ENCODE measurements at regions not wholly inside any gene's neighbourhood (a gene's known extent, or its start where the extent isn't known, plus 50 kb on each side); places are given as distances from the start of the nearest gene placed in this dataset.

DNA sequence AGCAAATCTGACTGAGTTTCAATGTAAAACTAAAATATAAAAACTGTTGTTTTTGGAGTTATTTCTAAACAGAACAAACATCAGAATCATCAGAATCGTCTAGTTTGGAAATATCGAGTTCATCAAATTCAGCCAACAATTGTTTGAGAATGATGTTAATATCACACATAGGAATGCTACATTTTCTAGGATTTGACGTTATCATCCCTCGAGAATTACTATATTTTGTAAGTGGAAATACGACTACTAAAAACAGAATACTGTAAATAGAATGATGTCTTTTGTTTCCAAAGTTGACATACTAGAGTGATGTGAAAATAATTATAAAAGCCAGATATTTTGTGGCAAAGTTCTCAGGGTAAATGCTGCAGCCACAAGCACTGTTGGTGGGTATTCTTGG lies 805.9 kb downstream of the TLE1 start:
- no peak for DNase-seq

- no peak for DNase-seq
Observed at GRCh38 chr9:80881940-80882339, 807.4 kb downstream of the TLE1 start.

GRCh38 chr9:80881320-80881719 lies 808.0 kb downstream of the TLE1 start:
- no peak for DNase-seq

GRCh38 chr9:80878556-80878955 lies 810.8 kb downstream of the TLE1 start:
- no peak for DNase-seq

- no peak for DNase-seq
Observed at GRCh38 chr9:80875947-80876346, 813.4 kb downstream of the TLE1 start.

DNA sequence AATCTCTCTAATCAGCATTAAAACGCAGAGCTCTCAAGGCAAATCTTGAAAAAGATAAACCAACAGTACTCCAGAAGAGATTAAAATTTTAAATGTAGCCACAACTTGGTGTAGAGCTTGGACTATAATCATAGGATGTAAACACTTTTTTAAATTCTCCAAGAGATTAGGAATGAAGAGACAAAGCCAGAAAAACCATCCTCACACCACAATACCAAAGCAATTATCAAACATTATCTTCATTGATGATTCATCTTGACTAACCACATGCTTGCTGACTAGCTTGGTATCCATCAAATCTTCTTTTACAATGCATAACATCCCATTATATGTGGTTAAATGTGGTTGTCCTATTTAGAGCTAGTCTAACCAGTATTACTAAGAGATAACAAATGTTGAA lies 815.1 kb downstream of the TLE1 start:
- no peak for DNase-seq

DNA sequence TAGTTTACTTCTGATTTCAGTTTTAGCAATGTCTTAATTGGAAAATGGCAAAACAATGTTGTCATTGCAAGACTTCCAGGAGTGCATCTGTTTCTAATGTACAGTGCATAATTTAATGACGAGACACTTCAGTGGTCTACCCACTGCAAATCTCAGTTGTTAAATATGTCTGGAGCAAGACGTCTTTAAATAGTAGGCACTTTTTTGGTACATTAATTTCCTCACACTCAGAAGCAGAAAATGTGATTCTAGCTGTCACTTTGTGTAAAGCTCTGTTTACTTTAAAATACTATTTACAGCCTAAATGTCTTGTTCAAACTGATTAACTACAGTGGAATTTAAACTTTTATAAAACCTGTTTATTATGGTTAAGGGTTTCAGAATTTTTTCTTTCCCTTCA lies 815.5 kb downstream of the TLE1 start:
- no peak for DNase-seq

- DNase-seq: no peak
Observed at GRCh38 chr9:80871596-80871995, 817.8 kb downstream of the TLE1 start.

- DNase-seq: no peak
Observed at GRCh38 chr9:80867731-80868130, 821.6 kb downstream of the TLE1 start.

DNA sequence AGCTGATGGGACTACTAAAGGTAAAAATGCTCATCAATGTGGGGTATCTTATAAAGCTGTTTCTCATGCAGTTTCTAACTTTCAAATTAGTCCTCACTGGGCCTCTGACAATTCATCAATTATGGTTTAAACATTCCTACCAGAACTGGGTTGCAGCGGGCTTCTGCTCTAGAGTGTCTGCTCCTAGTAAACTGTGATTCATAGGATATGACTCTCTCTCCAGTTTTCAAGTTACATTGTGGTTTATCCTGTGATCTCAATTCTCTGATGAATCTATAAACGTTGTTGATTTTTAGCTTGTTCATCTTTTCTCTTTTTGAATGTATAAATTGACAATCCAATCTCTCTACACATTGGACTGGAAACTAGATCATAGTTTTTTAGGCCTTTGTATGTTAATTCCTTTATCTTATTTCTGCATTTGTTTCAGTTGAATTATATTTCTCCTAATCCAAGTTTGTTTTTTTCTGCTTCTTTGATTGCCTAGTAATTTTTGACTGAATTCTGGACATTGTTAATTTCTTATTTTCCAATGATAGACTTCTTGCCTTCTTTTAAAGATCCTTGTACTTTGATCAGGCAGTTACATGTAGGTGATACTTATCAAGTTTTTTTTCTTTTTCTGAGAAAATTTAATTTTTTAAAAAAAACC lies 822.6 kb downstream of the TLE1 start:
- DNase-seq: no peak

DNA sequence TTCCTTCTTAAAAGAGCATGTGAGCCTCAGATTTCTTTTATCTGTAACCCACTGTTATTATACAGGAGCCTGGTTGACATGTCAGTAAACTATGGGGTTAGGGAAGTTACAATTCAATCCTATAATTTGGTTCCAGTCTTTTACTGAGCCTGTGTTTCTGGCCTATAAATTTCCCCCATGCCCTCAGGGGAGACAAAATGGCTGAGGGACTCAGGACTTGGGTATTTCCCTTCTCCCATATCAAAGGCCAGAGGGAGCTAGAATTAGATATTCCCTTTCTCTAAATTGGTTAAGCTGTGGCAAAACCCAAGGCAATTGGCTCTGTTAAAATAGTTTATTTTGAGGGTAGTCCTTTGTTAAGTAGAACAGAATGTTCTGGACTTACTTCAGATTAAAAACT lies 823.2 kb downstream of the TLE1 start:
- no peak for DNase-seq

- no peak for DNase-seq
Observed at GRCh38 chr9:80843028-80843427, 846.3 kb downstream of the TLE1 start.

- DNase-seq: no peak
Observed at GRCh38 chr9:80842389-80842788, 847.0 kb downstream of the TLE1 start.

DNA sequence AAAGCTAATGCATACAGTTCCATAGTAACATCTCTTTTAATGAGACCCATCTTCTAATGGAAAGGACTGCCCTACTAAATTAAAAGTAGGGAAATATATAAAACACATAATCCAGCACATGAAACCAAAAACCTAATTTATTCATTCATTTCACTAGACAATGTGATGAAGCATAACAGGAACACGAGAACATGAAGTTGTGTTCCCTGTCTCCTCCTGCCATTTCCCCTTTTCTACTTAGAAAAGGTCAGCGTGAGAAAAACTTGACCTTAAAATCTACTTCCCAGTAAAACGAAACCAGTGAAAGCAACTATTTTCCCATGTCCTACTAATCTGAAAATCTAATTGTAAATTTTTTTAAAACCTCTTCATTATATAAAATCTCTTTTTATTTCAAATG lies 847.5 kb downstream of the TLE1 start:
- DNase-seq: no peak

GRCh38 chr9:80839821-80840675 lies 849.3 kb downstream of the TLE1 start:
- DNase-seq: no peak

GRCh38 chr9:80836013-80836412 lies 853.3 kb downstream of the TLE1 start:
- DNase-seq: no peak

DNA sequence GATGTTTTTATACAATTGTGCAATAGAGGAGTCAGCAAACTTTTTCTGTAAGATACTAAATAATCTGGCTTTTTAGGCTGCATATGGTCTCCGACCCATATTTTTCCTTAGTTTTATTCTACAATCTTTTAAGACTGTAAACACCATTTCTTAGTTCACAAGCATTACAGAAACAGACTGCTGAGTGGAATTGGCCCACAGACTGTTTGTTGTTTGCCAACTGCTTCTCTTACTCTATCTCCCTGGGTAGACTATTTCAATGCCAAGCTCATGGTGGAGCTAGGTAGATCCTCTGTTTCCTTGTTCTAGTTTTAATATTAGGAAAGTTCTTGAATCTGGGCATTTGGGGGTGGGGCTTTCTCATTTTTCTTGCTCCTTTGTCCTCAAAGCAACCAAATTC lies 857.6 kb downstream of the TLE1 start:
- no peak for DNase-seq

GRCh38 chr9:80811656-80812055 lies 877.7 kb downstream of the TLE1 start:
- DNase-seq: no peak

DNA sequence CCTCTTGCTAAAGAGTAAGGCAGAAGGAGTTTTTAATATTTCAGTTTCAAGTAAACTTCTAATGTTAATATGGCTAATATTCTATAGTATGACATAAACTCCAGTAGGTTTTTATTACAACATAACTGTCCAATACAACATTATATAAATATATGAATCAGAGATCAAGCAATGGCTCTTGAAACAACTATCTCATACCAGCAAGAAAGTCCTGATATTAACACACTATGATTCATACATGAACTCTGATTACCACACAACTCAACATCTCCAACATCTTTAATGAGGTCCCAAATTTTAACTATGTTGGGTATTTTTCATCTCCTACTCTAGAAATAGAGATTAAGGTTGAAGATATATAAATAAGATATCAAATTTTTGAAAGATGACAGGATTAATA lies 878.3 kb downstream of the TLE1 start:
- DNase-seq: no peak

DNA sequence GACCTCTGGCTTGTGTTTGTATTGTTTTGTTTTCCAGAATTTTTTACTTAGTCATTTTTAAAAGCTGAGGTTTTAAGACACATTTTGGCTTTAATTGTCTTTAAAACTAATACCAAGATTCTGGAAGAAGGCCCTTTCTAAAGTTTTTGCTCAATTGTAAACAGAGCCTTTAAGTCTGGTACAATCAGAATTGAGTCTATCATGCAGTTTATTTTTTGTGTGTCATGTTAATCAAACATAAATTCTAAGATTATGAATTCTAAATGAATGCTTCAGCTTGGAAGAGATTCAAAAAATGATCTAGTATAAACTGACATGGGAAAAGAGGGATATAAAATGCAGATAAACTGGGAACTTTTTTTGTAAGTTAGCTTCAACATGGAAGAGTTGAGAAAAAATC lies 882.7 kb downstream of the TLE1 start:
- no peak for DNase-seq

- DNase-seq: no peak
Observed at GRCh38 chr9:80804873-80805272, 884.5 kb downstream of the TLE1 start.

- no peak for DNase-seq
Observed at GRCh38 chr9:80797831-80798688, 891.3 kb downstream of the TLE1 start.

DNA sequence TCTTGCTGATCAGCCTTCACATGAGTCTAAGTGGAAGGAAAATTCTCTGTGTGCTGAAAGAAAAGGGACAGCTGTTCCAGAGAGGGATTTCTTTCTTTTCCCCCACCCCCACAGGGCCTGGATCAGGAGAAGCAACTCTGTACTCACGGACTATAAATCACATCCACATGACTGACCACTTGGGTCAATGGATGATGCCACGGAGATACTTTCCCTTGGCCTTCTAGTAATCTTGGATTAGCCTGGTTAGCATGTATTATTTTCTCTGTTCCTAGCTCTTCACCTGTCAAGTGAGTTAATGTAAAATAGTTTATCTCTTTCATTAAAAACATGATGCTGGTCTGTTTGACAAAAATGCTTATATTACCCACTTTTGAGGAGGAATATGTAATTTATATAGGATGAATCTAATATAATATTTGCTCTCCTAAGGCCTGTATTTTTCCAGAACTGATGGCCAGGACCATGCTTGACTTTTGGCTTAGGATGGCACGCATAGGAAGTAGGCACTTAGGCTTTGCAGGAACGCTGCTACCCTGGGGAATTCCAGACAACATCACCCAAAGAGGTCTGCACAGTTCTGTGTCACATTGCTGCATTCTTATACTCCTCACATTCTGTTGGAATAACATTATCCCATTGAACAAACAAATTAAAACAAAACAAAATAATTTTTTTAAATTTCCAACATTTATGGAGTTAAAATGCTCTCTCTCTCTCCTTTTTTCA lies 892.1 kb downstream of the TLE1 start:
- no peak for DNase-seq

All from Kasumi-1 (cell line).